Iris pigment epithelial cell (primary cell): ENCODE measurements at regions not wholly inside any gene's neighbourhood (a gene's known extent, or its start where the extent isn't known, plus 50 kb on each side); places are given as distances from the start of the nearest gene placed in this dataset.

Experiments
- DNase-seq: peaks from one replicate; pipeline ENCODE4 v3.0.0-alpha.2; 2011; ENCODE audit warnings: low read depth

DNA sequence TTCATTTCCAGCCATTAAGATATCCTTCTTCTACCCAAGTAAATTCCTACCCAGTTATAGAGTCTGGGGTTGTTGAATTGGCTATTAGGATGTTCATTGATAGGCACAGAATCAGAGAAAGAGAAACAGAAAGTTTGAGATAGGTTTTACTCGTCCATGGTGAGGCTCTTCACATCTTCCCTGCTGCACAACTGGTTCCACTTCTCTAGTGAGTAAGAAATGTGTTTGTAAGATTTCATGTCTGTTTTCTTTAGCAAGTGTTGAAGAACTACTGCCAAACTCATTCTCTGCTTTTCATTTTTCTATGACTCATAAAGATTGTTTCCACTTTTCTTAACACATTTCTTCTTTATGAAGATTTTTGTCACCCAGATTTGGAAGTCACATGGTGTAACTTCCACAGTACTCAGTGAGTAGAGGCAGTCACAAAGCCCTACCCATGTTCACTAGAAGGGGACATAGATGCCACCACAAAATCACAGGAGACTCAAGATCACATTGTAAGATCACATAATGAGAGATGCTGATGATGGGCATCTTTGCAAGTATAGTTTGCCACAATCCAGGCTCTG, 152.3 kb downstream of the SNX7 start:
- DNase-seq = no peak

DNA sequence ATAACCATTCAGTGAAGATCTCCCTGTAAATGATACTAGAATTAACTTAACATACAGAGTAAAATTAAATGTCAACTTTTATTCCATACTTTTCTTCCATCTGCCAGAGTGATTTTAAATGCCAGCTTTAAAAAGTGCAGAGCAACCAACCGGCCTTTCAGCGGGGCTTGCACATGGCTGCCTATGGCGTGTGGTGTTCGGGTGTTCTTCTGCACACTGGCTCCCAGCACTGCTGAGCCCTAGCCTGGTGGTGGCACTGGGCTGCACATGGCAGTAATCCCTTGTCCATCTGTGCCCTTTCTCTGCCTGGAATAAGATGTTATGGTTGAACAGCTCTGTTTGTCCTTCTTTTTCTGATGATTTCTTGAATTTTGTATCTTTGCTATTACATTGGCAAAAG, 156.3 kb downstream of the SNX7 start:
- DNase-seq = no peak

DNA sequence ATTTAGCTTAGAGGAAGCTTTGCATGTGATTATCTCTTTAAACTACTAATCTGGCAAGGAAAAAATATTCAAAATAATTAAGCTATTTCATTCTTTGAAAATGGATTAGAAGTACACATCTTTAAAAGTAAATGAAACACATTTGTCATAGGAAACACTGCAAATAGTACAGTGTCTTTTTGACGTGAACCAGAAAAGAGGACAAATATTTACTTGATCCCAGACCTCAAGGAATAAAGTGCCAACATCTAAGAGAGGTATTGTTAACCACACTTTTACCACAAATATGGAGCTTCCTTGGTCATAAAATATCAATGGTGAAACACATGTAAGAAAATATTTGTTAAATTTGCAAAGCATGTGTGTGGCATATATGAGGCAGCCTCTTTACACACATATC, 159.9 kb downstream of the SNX7 start:
- DNase-seq = no peak

DNA sequence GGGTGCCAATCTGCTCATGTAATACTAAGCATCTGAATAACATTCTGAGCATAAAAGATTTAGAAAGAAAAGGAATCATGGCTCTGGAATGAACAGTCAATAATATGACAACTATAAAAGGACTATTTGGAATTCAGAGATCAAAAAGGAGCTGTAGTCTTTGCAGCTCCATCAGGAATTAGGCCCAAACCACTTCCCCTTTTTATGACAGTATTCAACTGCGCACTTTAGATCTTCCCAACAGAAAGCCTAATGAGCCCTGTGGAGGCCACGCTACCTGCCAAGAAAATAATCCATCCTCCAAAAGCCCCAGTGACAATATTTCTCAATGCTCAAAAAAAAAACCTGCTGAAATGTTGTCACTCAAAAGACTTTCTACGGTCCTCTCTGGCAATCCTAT, 163.2 kb downstream of the SNX7 start:
- no peak for DNase-seq

DNA sequence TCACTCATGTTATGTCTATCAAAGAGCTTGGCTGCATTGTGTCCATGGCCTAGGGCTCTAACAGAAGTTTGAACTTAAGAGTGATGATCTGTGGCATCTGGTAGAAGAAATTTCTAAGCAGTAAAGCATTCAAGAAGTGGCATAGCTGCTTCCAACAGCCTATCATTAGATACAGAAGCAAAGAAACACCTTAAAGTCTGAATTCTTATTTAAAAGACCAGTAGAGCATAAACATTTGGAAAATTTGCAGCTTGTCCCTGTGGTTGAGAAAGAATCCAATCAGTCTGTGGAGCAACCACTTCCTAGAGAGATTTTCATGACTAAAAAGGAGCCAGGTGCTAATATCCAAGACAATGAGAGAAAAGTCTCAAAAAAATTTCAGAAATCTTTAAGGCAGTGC, 165.5 kb downstream of the SNX7 start:
- DNase-seq = no peak

DNA sequence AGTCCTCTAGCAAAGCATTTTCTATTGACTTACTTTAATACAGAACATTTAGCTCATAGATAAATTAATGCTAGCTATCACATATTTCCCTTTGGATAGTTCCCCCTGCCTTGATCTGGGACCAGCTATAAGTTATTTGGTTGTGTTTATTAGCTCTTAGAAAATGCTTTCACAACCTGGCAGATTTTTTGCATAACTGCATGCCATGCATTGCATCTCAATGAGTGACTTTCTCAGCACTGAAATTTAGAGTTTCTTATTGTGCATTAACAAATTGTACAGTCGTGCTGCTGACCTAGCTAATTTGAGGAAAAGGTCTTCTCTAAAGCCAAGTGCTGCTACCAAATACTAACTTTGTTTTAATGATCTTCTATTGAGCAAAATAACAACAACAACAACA, 164.8 kb downstream of the PLPPR5 start:
- DNase-seq = peak; percentile 41
